ENCODE measurements at regions not wholly inside any gene's neighbourhood (a gene's known extent, or its start where the extent isn't known, plus 50 kb on each side); places are given as distances from the start of the nearest gene placed in this dataset.

DNA sequence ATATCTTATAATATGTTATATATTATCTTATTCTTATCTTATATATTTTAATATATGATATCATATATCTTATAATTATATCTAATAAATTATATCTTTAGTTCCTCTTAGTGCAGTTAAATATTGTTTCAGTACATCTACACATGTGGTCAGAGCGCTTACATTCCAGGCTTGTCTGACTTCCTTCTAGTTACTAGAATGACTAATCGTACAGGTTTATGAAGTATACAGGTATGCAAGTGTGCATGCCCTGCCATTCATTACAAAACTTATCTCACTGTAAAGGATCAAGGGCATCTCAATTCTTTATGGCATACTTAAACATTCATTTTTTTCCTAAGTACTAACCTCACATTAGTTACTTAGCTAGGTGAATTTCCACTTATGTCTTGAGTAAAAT is 1278.0 kb upstream of the MAP3K7 start:
- no peak for DNase-seq

- DNase-seq = no peak
Measured at GRCh38 chr6:91860541-91861335, 1273.9 kb upstream of the MAP3K7 start.

DNA sequence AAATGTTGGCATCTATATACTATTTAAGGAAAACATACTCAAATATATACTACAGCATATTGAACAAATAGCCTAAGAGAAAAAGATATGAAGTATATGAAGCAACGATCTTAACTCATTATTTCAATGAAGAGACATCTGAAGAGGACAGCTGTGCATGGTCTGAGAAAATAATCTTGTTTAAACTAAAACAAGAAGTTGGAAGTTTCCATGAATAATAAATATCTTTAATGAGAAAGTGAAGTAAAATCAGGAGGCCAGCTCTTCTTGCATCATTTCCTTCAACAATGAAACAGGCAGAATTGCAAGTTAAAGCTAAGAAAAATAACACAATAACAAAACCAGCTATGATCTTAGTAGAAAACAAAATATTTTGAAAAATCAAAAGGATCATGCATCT is 1265.4 kb upstream of the MAP3K7 start:
- no peak for DNase-seq

DNA sequence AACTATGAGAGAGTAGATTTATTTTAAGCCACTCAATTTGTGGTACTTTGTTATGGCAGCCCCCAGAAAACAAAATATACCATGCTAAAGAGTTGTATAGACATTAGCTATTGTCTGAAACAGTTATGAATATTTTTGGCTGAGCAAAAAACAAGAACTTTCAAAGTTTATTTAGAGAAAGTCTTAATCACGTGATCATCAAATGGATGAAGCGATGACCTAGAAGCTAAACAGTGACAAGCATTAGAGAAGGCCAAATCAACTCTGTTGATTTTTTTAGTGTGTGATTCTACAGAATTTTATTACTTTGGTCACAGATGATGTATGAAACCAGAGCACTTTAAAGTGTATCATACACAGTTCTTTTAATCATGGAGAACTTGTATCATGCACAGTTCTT is 1247.9 kb upstream of the MAP3K7 start:
- no peak for DNase-seq

DNA sequence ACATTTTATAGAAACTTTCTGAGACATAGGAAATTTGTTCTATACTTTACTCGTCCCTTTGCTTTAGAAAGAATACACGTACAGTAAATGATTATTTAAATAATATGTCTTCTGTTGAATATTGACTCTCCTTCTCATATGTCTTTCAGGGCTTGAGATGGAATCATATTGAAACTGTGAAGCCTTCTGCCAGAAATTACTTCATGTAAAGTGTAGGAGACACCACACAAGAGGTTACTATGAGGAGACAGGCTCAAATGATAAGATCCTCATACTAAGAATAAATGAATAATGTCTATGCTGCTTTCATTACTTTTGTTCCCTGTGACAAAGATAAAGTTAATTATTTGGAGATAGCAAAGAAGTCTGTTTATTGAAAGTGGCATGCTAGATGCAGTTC is 1240.3 kb upstream of the MAP3K7 start:
- DNase-seq = no peak

GRCh38 chr6:91826128-91826527 is 1239.3 kb upstream of the MAP3K7 start:
- no peak for DNase-seq

DNA sequence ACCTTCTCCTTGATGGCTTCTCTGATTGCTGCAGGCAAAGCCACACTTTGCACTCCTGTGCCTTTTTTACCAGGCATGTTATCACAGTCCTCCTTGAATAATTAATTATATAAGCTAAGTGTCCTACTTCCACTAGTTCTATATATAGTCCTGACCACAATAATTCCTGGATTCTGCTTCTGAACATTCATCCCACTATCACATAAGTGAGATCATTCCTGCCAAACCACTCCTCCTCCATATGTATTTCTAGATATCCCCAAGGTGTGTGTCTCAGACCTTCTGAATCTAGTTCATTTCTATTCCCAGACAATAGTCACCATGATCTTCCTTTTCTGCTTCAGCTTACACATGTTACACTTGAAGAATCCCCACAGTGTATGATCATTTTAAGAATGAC is 1237.5 kb upstream of the MAP3K7 start:
- no peak for DNase-seq

- no peak for DNase-seq
Measured at GRCh38 chr6:91822581-91822980, 1235.7 kb upstream of the MAP3K7 start.

DNA sequence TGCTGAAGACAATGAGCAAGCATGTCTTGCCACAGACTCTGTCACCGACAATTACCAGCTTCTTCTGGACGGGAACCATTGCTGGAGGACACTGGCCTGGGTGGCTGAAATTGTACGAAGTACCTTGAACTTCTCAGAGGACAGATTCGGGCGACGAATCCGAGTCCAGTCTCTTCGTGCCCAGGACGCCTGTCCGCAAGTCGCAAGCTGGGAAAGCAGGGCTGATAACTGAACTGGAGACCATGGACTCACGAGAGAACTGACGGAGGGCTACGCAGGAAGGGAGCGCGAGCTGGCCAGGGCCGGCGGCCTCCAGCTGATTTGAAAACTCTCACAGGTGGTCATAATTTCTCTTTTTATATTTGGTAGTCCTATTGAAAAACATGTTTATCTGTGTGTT is 1229.5 kb upstream of the MAP3K7 start:
- no peak for DNase-seq

DNA sequence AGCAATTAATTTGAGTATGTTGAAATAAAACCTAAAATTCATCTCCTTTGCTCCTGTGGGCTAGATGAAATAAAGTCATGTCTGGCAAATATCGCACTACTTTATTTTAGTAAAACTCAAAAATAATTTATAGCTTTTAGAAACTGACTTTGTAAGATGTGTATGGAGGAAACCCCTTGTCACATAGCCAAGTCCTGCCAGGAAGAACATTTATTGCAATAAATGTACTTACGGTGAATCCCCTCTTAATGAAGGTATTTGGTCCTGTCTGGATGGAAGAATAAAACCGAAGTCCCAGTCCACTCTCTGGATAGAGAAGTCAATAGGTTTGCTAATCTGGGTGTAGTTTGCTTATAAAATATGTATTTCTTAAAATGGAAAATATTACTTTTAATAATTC is 1226.8 kb upstream of the MAP3K7 start:
- DNase-seq = no peak

DNA sequence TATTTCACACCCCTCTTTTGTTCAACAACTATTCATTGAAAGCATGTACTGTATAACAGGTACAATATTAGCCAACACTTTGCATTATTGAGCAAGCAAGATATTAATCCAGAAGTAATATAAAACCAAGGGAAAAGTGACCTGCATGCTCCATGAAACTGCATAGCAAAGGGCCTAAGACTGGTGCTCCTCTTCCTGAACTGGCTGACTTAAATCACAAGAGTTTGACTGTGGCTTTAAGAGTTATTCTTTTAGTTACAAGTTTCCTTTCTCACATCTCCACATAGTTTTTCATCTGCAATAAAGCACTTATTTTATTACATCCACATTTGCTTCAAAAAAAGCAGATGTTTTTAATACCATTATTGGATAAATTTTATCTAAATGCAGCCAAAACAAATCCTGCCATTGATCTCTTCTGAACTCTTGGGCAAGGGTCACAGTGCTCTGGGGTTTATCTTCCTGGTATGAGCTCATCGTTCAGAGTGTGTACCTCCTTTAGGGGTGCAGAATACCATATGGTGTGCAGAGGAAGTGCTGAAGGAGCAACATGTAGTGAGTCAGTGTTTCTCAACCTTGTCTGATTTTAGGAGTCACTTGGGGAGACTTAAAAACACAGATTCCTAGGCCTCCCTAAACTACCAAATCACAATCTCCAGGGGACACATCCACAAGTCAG is 1225.9 kb upstream of the MAP3K7 start:
- no peak for DNase-seq

GRCh38 chr6:91804981-91805380 is 1218.1 kb upstream of the MAP3K7 start:
- DNase-seq = no peak

DNA sequence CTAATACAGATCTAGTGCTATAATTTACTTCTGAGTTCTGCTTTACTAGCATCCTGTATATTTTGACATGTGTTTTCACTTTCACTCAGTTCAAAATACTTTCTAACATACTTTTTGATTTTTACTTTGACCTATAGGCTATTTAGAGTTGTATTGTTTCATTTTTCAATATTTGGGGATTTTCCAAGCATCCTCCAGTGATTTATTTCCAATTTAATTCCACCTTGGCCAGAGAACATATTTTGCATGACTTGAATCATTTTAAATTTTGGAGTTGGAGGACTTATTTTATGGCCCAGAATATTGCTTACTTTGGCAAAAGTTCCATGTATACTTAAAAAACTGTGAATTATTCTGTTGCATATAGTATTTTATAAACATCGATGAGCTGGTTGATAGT is 1215.6 kb upstream of the MAP3K7 start:
- no peak for DNase-seq

DNA sequence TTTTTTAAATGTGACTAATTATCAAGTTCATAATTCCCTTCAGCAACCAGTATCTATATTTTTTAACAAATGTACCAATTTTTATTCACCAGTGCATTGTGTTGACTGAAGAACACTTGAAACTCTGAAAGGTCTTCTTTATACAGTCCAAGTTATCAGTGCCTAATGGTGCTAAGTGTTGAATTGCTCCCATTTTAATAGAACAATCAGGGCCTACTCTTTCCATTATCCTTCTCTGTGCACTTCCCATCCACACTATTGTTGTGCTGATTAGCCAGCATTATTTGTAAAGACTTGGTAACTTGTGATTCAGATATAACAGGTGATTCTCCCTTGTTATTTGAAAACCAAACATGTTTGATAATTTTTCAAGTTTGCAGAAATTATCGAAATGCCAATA is 1209.7 kb upstream of the MAP3K7 start:
- no peak for DNase-seq

DNA sequence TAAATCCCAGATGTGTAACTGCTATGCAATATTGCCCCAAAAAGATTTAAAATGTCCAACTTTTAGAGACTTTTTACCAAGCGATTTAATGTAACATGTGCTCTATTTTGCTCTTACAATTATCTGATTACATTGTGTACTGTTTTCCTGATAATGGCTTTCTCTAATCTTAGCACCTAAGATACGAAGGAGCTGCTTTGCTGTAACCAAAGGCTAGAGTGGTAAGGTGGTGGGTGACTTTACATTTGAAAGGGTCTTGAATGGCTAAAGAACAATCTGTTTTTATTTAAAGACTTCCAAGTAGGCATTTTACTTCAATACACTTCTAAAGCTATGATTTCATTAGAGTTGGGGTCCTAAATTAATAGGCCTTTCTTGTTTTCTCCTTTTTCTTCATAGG is 1201.6 kb upstream of the MAP3K7 start:
- no peak for DNase-seq

- DNase-seq = peak; percentile 55
Measured at GRCh38 chr6:91786474-91787184, 1199.8 kb upstream of the MAP3K7 start.

GRCh38 chr6:91782802-91783201 is 1195.9 kb upstream of the MAP3K7 start:
- no peak for DNase-seq

DNA sequence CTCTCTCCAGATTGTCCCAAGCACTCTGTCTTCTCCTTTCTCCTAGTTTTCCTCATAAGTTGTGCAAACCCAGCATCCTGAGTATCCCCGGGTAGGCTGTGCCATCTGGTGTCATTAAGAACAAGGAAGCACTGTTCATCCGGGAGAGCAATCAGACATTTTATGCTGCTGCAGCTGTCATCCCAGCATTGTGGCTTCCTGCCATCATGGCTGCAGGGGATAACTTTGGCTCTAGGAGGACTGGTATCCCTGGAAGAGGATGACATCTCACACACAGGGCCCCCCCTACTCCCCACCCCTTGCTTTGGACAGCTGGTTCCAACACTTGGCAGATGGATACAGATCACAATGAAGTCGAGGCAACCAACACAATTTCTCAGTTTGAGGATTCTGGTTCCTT is 1195.1 kb upstream of the MAP3K7 start:
- peak; percentile 59 for DNase-seq

DNA sequence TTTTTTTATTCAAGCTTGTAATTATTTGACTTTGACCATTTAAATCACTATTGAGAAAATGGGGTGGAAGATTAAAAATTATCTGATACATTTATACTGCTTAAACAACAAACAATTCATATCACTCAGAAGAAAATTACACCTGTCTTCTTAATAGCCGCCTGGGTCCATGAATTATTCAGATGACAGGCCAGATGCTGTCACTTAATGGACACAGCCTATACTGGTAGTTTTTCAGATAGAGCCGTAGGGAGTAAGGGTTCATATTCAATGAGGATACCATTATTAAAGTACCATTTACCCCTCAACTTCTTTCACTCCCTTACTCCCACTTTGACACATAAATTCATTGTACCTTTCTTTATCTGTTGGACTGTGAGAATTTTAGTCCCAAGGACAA is 1193.4 kb upstream of the MAP3K7 start:
- no peak for DNase-seq

GRCh38 chr6:91761621-91762020 is 1174.7 kb upstream of the MAP3K7 start:
- no peak for DNase-seq

DNA sequence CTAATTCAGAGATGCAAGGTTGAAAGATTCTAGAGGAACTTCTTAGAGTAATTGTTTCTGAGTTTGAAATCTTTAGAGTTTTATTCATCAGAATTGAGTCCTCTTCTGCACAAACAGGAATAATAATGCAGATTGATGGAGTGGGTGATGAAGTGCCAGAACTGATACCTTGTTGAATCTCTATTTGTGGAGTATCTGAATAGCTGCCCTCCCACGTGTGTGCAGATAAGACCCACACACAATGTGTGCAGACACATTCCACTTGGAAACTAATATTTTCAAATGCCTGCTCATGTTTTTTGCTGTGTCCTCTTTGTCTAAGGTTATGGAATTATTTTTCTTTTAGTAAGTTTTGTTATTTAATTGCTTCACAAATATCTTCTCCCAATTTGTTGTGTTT is 1167.8 kb upstream of the MAP3K7 start:
- no peak for DNase-seq

DNA sequence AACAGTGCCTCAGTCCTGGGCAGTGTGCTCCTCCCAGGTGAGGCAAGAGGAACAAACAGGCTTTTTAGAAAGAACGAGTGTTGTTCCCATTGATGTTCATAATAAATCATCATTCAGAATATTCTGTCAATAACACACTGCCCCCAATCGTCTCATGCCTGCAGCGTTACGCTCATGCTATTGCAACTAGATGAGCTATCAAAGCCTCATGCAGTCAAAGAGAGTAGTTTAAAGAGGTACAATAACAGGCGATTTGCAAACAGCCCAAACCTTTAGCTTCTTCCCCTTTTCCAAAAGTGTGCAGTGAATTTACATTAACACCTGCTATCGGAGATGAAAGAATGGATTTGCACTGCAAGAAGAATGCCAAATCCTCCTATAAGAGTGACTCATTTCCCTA is 1164.7 kb upstream of the MAP3K7 start:
- no peak for DNase-seq

DNA sequence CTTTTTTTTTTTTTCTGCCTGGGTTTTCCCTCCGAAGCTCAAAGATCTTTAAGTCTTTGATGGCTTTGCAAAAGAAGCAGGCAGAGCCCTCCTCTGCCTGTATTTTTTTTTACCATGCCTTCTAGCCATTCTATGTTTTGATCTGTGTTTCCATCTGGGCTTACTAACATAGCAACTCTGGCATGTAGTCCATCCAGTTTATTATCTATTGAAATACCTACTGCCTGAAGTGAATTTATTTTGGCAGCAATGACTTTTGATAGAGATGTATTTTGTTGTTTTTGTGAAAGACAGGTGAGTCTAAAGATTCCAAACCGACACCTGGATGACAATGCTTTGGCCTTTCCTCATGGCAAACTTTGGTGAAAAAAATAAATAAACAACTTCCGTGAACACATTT is 1157.7 kb upstream of the MAP3K7 start:
- no peak for DNase-seq

DNA sequence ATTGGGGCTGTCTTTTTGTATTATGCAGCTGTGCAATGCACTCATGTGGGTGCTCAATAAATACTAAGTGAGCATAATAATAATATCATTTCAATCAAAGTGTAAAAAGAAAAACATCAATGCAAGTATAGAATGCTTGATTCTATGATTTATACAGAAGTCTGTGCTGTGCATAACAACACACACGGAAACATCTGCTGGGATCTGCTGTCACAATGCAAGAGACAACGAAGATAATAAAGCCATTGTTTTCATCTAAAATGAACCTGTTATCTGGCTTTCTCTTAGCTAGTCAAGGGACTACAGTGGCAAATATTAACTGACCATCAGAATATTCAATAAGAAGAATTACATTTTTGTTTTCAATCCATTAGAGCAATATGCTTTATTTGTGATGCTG is 1156.9 kb upstream of the MAP3K7 start:
- no peak for DNase-seq

Measured in islet precursor cell (in vitro differentiated cells).